ENCODE measurements at regions not wholly inside any gene's neighbourhood (a gene's known extent, or its start where the extent isn't known, plus 50 kb on each side); places are given as distances from the start of the nearest gene placed in this dataset.

GRCh38 chr17:14510136-14510535, 209.3 kb downstream of the HS3ST3B1 start:
- ATAC-seq (ENCODE audit: low FRiP score) (no peak), DNase-seq (ENCODE audit: low spot score) (no peak)
- TF ChIP-seq CTCF (IDR thresholded peaks at IDR 0.05), result no peak

- DNase-seq (ENCODE audit: low spot score) (no peak), ATAC-seq (ENCODE audit: low FRiP score) (no peak)
- no peak for TF ChIP-seq CTCF (IDR thresholded peaks at IDR 0.05)
These were observed 207.3 kb downstream of the HS3ST3B1 start for GRCh38 chr17:14508156-14508555.

- no peak for DNase-seq (ENCODE audit: low spot score)
- no peak for ATAC-seq (ENCODE audit: low FRiP score)
- TF ChIP-seq CTCF (IDR thresholded peaks at IDR 0.05), result no peak
These were observed 205.5 kb downstream of the HS3ST3B1 start for GRCh38 chr17:14506364-14506763.

- no peak for TF ChIP-seq CTCF (IDR thresholded peaks at IDR 0.05)
These were observed 204.7 kb downstream of the HS3ST3B1 start for GRCh38 chr17:14505606-14506005.

GRCh38 chr17:14499976-14500375, 199.1 kb downstream of the HS3ST3B1 start:
- DNase-seq (ENCODE audit: low spot score) (no peak), ATAC-seq (ENCODE audit: low FRiP score) (no peak)
- TF ChIP-seq CTCF (IDR thresholded peaks at IDR 0.05), result no peak

More at GRCh38 chr17:14505606-14506005, 204.7 kb downstream of the HS3ST3B1 start:
- DNase-seq (ENCODE audit: low spot score), result no peak
- no peak for ATAC-seq (ENCODE audit: low FRiP score)

GRCh38 chr17:14498812-14499211, 197.9 kb downstream of the HS3ST3B1 start:
- TF ChIP-seq CTCF (IDR thresholded peaks at IDR 0.05), result no peak
- ATAC-seq (ENCODE audit: low FRiP score) (no peak), DNase-seq (ENCODE audit: low spot score) (no peak)

GRCh38 chr17:14494161-14494560, 193.3 kb downstream of the HS3ST3B1 start:
- DNase-seq (ENCODE audit: low spot score) (no peak), ATAC-seq (ENCODE audit: low FRiP score) (no peak)
- no peak for TF ChIP-seq CTCF (IDR thresholded peaks at IDR 0.05)

Measured in omental fat pad (tissue), 3 donors.